Omental fat pad (tissue), 3 donors: ENCODE measurements at regions not wholly inside any gene's neighbourhood (a gene's known extent, or its start where the extent isn't known, plus 50 kb on each side); places are given as distances from the start of the nearest gene placed in this dataset.

Source experiments
- ATAC-seq: fragments of 150-250 bp; one replicate; pipeline ENCODE4 v1.9.1; 2016; ENCODE audit warnings: mild to moderate bottlenecking, moderate library complexity; ENCODE audit not compliant: low FRiP score
- DNase-seq: peaks from one replicate; pipeline ENCODE4 v3.0.0-alpha.2; 2019; ENCODE audit warnings: low spot score
- CTCF ChIP-seq, 3 donors: fragments of 450-650 bp; IDR thresholded peaks; one replicate each; pipeline ENCODE4 v1.5.1; 2016 to 2017; ENCODE audit warnings: antibody characterized with exemption in 3 of 3, mild to moderate bottlenecking in 3 of 3, moderate library complexity in 2 of 3

GRCh38 chr1:170481000-170481399, 51.0 kb upstream of the GORAB start:
- no peak for DNase-seq

More at GRCh38 chr1:170481000-170481399, 51.0 kb upstream of the GORAB start:
- no peak for ATAC-seq
- no peak for TF ChIP-seq CTCF (IDR thresholded peaks at IDR 0.05)
